H9 (cell line): ENCODE measurements at regions not wholly inside any gene's neighbourhood (a gene's known extent, or its start where the extent isn't known, plus 50 kb on each side); places are given as distances from the start of the nearest gene placed in this dataset.

Experiments
- DNase-seq: peaks from one replicate; pipeline ENCODE4 v3.0.0-alpha.2; 2017
- H2AFZ ChIP-seq: one replicate; pipeline ENCODE4 v1.6.1; 2013; ENCODE audit warnings: mild to moderate bottlenecking, low read length, control low read depth, moderate library complexity
- H2AK5ac ChIP-seq: 2 replicates; pipeline ENCODE4 v1.6.1; 2013; ENCODE audit warnings: low read length, control low read depth, mixed read lengths; ENCODE audit not compliant: insufficient read length
- H2BK120ac ChIP-seq: one replicate; pipeline ENCODE4 v1.6.1; 2013; ENCODE audit warnings: low read depth, mild to moderate bottlenecking, low read length, control low read depth, inconsistent platforms; ENCODE audit not compliant: poor library complexity, severe bottlenecking
- H2BK12ac ChIP-seq: 2 replicates; pipeline ENCODE4 v1.6.1; 2013; ENCODE audit warnings: low read length, control low read depth, mixed read lengths, low read depth; ENCODE audit not compliant: insufficient read length
- H2BK15ac ChIP-seq: 2 replicates; pipeline ENCODE4 v1.6.1; 2013; ENCODE audit warnings: low read depth, low read length, control low read depth
- H2BK20ac ChIP-seq: one replicate; pipeline ENCODE4 v1.6.1; 2013; ENCODE audit warnings: low read depth, mild to moderate bottlenecking, low read length, control low read depth, inconsistent platforms; ENCODE audit not compliant: poor library complexity, severe bottlenecking
- H2BK5ac ChIP-seq: 2 replicates; pipeline ENCODE4 v1.6.1; 2013; ENCODE audit warnings: low read length, control low read depth, mixed read lengths; ENCODE audit not compliant: insufficient read length
- H3K14ac ChIP-seq: 2 replicates; pipeline ENCODE4 v1.6.1; 2013; ENCODE audit warnings: low read length, control low read depth; ENCODE audit not compliant: insufficient read depth
- H3K18ac ChIP-seq: 2 replicates; pipeline ENCODE4 v1.6.1; 2013; ENCODE audit warnings: low read depth, mild to moderate bottlenecking, mixed read lengths, low read length, control low read depth; ENCODE audit not compliant: insufficient read length
- H3K23ac ChIP-seq: 2 replicates; pipeline ENCODE4 v1.6.1; 2013; ENCODE audit warnings: low read length, control low read depth, mixed read lengths, low read depth; ENCODE audit not compliant: insufficient read length
- H3K23me2 ChIP-seq: 2 replicates; pipeline ENCODE4 v1.6.1; 2013; ENCODE audit warnings: low read depth, mild to moderate bottlenecking, mixed read lengths, low read length, control low read depth; ENCODE audit not compliant: insufficient read length, poor library complexity, severe bottlenecking
- H3K27ac ChIP-seq: 2 replicates; pipeline ENCODE4 v1.5.1; 2013; ENCODE audit warnings: low read length, control low read depth, mixed read lengths, low read depth; ENCODE audit not compliant: insufficient read length
- H3K27me3 ChIP-seq: 2 replicates; pipeline ENCODE4 v1.6.1; 2013; ENCODE audit warnings: low read length, control low read depth, inconsistent platforms; ENCODE audit not compliant: insufficient read depth
- H3K4ac ChIP-seq: 2 replicates; pipeline ENCODE4 v1.6.1; 2013; ENCODE audit warnings: low read depth, mild to moderate bottlenecking, control low read depth, inconsistent platforms, low read length, moderate library complexity
- H3K4me1 ChIP-seq: 2 replicates; pipeline ENCODE4 v1.6.1; 2013; ENCODE audit warnings: low read length, control low read depth, inconsistent platforms; ENCODE audit not compliant: insufficient read depth
- H3K4me2 ChIP-seq: 2 replicates; pipeline ENCODE4 v1.6.1; 2013; ENCODE audit warnings: low read length, control low read depth, mixed read lengths; ENCODE audit not compliant: insufficient read length, insufficient read depth
- H3K56ac ChIP-seq: 2 replicates; pipeline ENCODE4 v1.6.1; 2013; ENCODE audit warnings: low read depth, mild to moderate bottlenecking, mixed read lengths, low read length, control low read depth; ENCODE audit not compliant: insufficient read length
- H3K79me1 ChIP-seq: 2 replicates; pipeline ENCODE4 v1.6.1; 2013; ENCODE audit warnings: low read depth, mild to moderate bottlenecking, moderate library complexity, low read length, control low read depth, inconsistent platforms; ENCODE audit not compliant: insufficient read depth, poor library complexity, severe bottlenecking
- H3K79me2 ChIP-seq: 2 replicates; pipeline ENCODE4 v1.6.1; 2013; ENCODE audit warnings: low read length, control low read depth, inconsistent platforms; ENCODE audit not compliant: insufficient read depth
- H3K9ac ChIP-seq: 2 replicates; pipeline ENCODE4 v1.6.1; 2013; ENCODE audit warnings: low read length, control low read depth, mixed read lengths; ENCODE audit not compliant: insufficient read length; ENCODE audit errors: extremely low read depth
- H3K9me3 ChIP-seq: one replicate; pipeline ENCODE4 v1.6.1; 2013; ENCODE audit warnings: low read depth, low read length, inconsistent platforms; ENCODE audit not compliant: control insufficient read depth
- H3T11ph ChIP-seq: one replicate; pipeline ENCODE4 v1.6.1; 2013; ENCODE audit warnings: mild to moderate bottlenecking, low read length, control low read depth, inconsistent platforms
- H4K20me1 ChIP-seq: one replicate; pipeline ENCODE4 v1.6.1; 2013; ENCODE audit not compliant: control insufficient read depth, insufficient read length, insufficient read depth
- H4K5ac ChIP-seq: 2 replicates; pipeline ENCODE4 v1.6.1; 2013; ENCODE audit warnings: low read depth, mild to moderate bottlenecking, mixed read lengths, low read length, control low read depth; ENCODE audit not compliant: insufficient read length
- H4K8ac ChIP-seq: replicated peaks from 2 replicates; pipeline ENCODE4 v1.6.1; 2013; ENCODE audit warnings: low read length, control low read depth, mixed read lengths, low read depth; ENCODE audit not compliant: insufficient read length
- H4K91ac ChIP-seq: 2 replicates; pipeline ENCODE4 v1.6.1; 2013; ENCODE audit warnings: low read depth, mild to moderate bottlenecking, moderate library complexity, mixed read lengths, low read length, control low read depth; ENCODE audit not compliant: insufficient read length
- H3K27ac Mint-ChIP-seq, 3 experiments: 2 replicates in 2 of 3; 3 replicates in 1 of 3; pipeline ENCODE4 v1.8.0; 2020 to 2021; ENCODE audit warnings: mixed read lengths in 3 of 3, mild to moderate bottlenecking in 1 of 3, moderate library complexity in 1 of 3
- H3K27me3 Mint-ChIP-seq: 2 replicates; pipeline ENCODE4 v1.8.0; 2021; ENCODE audit warnings: low read depth, mild to moderate bottlenecking, moderate library complexity, mixed read lengths
- H3K36me3 Mint-ChIP-seq, 3 experiments: 2 replicates in 2 of 3; 3 replicates in 1 of 3; pipeline ENCODE4 v1.8.0; 2020 to 2021; ENCODE audit warnings: low read depth in 3 of 3, mixed read lengths in 3 of 3; ENCODE audit not compliant: insufficient read depth in 1 of 3
- H3K4me1 Mint-ChIP-seq, 2 experiments: 2 replicates each; pipeline ENCODE4 v1.8.0; 2020; ENCODE audit warnings: mixed read lengths in 2 of 2
- H3K4me3 Mint-ChIP-seq, 2 experiments: 2 replicates in 1 of 2; 3 replicates in 1 of 2; pipeline ENCODE4 v1.8.0; 2020 to 2021; ENCODE audit warnings: mild to moderate bottlenecking in 2 of 2, mixed read lengths in 2 of 2, moderate library complexity in 1 of 2
- H3K9me3 Mint-ChIP-seq, 2 experiments: 2 replicates in 1 of 2; 3 replicates in 1 of 2; pipeline ENCODE4 v1.8.0; 2020; ENCODE audit warnings: mild to moderate bottlenecking in 2 of 2, mixed read lengths in 2 of 2, moderate library complexity in 1 of 2
- CTCF ChIP-seq: fragments of 200-600 bp; sonication (generic); conservative IDR thresholded peaks from 3 replicates; pipeline ENCODE4 v1.8.0; 2021; ENCODE audit warnings: antibody characterized with exemption, mild to moderate bottlenecking
- WGBS: extraction: QIAGEN DNeasy Blood & Tissue Kit; methylation state at CpG from one replicate; pipeline ENCODE4 v1.1.7; 2013; ENCODE audit warnings: missing lambda C conversion rate, low lambda C conversion rate, mixed read lengths; ENCODE audit not compliant: insufficient read length; ENCODE audit errors: extremely low coverage; 5-methylcytosine and 5-hydroxymethylcytosine counted together

- Histone ChIP-seq H2AK5ac (no peak overlapping the region), H4K5ac (no peak overlapping the region), H3K4me1 (no peaks in the 10 kb centered on the region; the same call in 1 of the 2 replicates), H2BK12ac (no peak overlapping the region), H3K18ac (no peak overlapping the region), H3K9me3 (no peaks in the 10 kb centered on the region), H2BK5ac (no peak overlapping the region), H3K27me3 (no peaks in the 10 kb centered on the region), H3K4ac (no peak overlapping the region), H3K79me2 (no peaks in the 10 kb centered on the region), H3K9ac (no peak overlapping the region), H3K56ac (no peak overlapping the region), H2BK15ac (no peak overlapping the region), H3K27ac (no peak overlapping the region), H4K20me1 (no peaks in the 10 kb centered on the region), H3K14ac (no peak overlapping the region), H4K8ac (no peak overlapping the region), H3K4me2 (no peak overlapping the region), H2AFZ (no peak overlapping the region), H2BK120ac (no peak overlapping the region), H3K23ac (no peak overlapping the region), H3K23me2 (no peaks in the 10 kb centered on the region), H2BK20ac (no peak overlapping the region), H3K79me1 (no peaks in the 10 kb centered on the region), H4K91ac (no peak overlapping the region), H3T11ph (no peak overlapping the region)
- H3K36me3 Mint-ChIP-seq, result no peaks in the 10 kb centered on the region
- H3K27me3 Mint-ChIP-seq, result peaks cover 2% of the 10 kb centered on the region
- DNase-seq, result no peak
- no peaks in the 10 kb centered on the region; a peak in 1 of 5 replicates for H3K9me3 Mint-ChIP-seq
- no peak overlapping the region for H3K4me3 Mint-ChIP-seq
- no peak for TF ChIP-seq CTCF
- peaks cover 9 to 15% of the 10 kb centered on the region in 2 experiments; a peak in 3 of 4 replicates for H3K4me1 Mint-ChIP-seq
- WGBS, result no CpG with 5 or more reads among the region's 2 CpGs
- H3K27ac Mint-ChIP-seq, result no peak overlapping the region
These were observed 102.0 kb upstream of the PTPN3 start for GRCh38 chr9:109600142-109600541.
